HFFc6 (cell line): ENCODE measurements at regions not wholly inside any gene's neighbourhood (a gene's known extent, or its start where the extent isn't known, plus 50 kb on each side); places are given as distances from the start of the nearest gene placed in this dataset.

Experiments
- DNase-seq: peaks from one replicate; pipeline ENCODE4 v3.0.0-alpha.2; 2018
- H3K27ac Mint-ChIP-seq: 2 replicates; pipeline ENCODE4 v1.8.0; 2020; ENCODE audit warnings: mild to moderate bottlenecking, mixed read lengths
- H3K27me3 Mint-ChIP-seq: 2 replicates; pipeline ENCODE4 v1.8.0; 2021; ENCODE audit warnings: mild to moderate bottlenecking, moderate library complexity, mixed read lengths; ENCODE audit not compliant: insufficient read depth
- H3K36me3 Mint-ChIP-seq: 2 replicates; pipeline ENCODE4 v1.8.0; 2021; ENCODE audit warnings: low read depth, mixed read lengths
- H3K4me1 Mint-ChIP-seq: 2 replicates; pipeline ENCODE4 v1.8.0; 2020; ENCODE audit warnings: low read depth, mixed read lengths
- H3K4me3 Mint-ChIP-seq: 2 replicates; pipeline ENCODE4 v1.8.0; 2020; ENCODE audit warnings: mild to moderate bottlenecking, moderate library complexity, mixed read lengths
- H3K9me3 Mint-ChIP-seq: 2 replicates; pipeline ENCODE4 v1.8.0; 2020; ENCODE audit warnings: mild to moderate bottlenecking, mixed read lengths
- CTCF ChIP-seq: fragments of 200-600 bp; sonication (generic); IDR thresholded peaks from 2 replicates; pipeline ENCODE4 v1.5.0; 2021; ENCODE audit warnings: antibody characterized with exemption, mild to moderate bottlenecking

- H3K36me3 Mint-ChIP-seq: no peaks in the 10 kb centered on the region
- H3K27me3 Mint-ChIP-seq: no peaks in the 10 kb centered on the region; the same call in 1 of the 2 replicates
- no peaks in the 10 kb centered on the region; the same call in 1 of the 2 replicates for H3K4me1 Mint-ChIP-seq
- no peak for TF ChIP-seq CTCF
- H3K27ac Mint-ChIP-seq: no peak overlapping the region
- H3K4me3 Mint-ChIP-seq: no peak overlapping the region
- H3K9me3 Mint-ChIP-seq: peaks cover 28% of the 10 kb centered on the region
- no peak for DNase-seq
Measured at GRCh38 chr2:6627316-6627715, 238.4 kb downstream of the CMPK2 start.

GRCh38 chr2:6630209-6630608, 235.5 kb downstream of the CMPK2 start:
- Mint-ChIP-seq H3K27me3 (no peaks in the 10 kb centered on the region; the same call in 1 of the 2 replicates), H3K4me3 (no peak overlapping the region), H3K27ac (no peak overlapping the region), H3K4me1 (no peaks in the 10 kb centered on the region; the same call in 1 of the 2 replicates), H3K9me3 (peaks cover 28% of the 10 kb centered on the region), H3K36me3 (no peaks in the 10 kb centered on the region)
- no peak for TF ChIP-seq CTCF
- no peak for DNase-seq

GRCh38 chr2:6635296-6635695, 230.4 kb downstream of the CMPK2 start:
- TF ChIP-seq CTCF: no peak
- no peaks in the 10 kb centered on the region for H3K36me3 Mint-ChIP-seq
- no peak overlapping the region for H3K4me3 Mint-ChIP-seq
- no peak overlapping the region for H3K27ac Mint-ChIP-seq
- H3K9me3 Mint-ChIP-seq: peaks cover 19% of the 10 kb centered on the region; the same call in 1 of the 2 replicates
- H3K4me1 Mint-ChIP-seq: no peaks in the 10 kb centered on the region
- H3K27me3 Mint-ChIP-seq: no peaks in the 10 kb centered on the region
- no peak for DNase-seq

- Mint-ChIP-seq H3K4me3 (no peak overlapping the region), H3K27ac (no peak overlapping the region), H3K36me3 (no peaks in the 10 kb centered on the region), H3K27me3 (no peaks in the 10 kb centered on the region), H3K4me1 (no peaks in the 10 kb centered on the region), H3K9me3 (peaks cover 20% of the 10 kb centered on the region)
- TF ChIP-seq CTCF: no peak
- DNase-seq: no peak
Measured at GRCh38 chr2:6637330-6637729, 228.4 kb downstream of the CMPK2 start.

GRCh38 chr2:6639929-6640620, 225.6 kb downstream of the CMPK2 start:
- no peak for DNase-seq
- peaks cover 24% of the 10 kb centered on the region for H3K9me3 Mint-ChIP-seq
- no peak for TF ChIP-seq CTCF
- no peaks in the 10 kb centered on the region for H3K27me3 Mint-ChIP-seq
- H3K4me1 Mint-ChIP-seq: no peaks in the 10 kb centered on the region
- H3K36me3 Mint-ChIP-seq: no peaks in the 10 kb centered on the region
- no peak overlapping the region for H3K4me3 Mint-ChIP-seq
- no peak overlapping the region for H3K27ac Mint-ChIP-seq
